ENCODE measurements at regions not wholly inside any gene's neighbourhood (a gene's known extent, or its start where the extent isn't known, plus 50 kb on each side); places are given as distances from the start of the nearest gene placed in this dataset.
A peak's percentile ranks its signal among the peaks of the same experiment; 100 is the strongest.

DNA sequence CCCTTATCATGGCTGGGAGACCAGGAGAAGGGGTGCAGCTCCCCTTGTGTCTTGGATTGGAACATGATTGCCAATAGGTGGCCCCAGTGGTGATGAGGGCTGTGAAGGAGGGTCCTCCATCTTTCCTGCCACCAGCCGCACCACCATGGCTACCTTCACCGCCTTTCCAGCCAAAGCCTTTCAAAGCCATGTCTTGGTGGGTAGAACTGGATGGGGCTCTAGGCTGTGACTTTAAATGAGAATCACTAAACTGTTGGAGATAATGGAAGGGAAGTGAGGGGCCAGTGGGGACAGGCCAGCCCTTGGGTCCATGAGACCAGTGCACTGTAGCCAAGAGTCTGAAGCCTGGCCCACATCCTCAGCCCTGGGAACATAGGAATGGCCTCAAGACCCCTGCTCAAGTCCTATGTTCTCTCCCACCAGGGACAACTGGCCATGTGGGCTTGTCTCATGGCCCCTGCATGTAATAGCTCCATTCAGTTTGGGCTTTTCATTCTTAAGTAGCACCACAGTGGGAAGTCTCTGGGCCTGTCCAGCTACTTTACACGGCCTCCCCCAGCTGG, 345.7 kb downstream of the DYSF start:
- no peaks in the 10 kb centered on the region for H3K79me2 ChIP-seq (ENCODE audit: low read length)
- H2AFZ ChIP-seq (ENCODE audit: low read depth, low read length) = no peak overlapping the region
- H3K36me3 ChIP-seq (replicated peaks; ENCODE audit: low read depth, low read length) = no peaks in the 10 kb centered on the region
- no peak overlapping the region for H3K9ac ChIP-seq (ENCODE audit: low read length)
- no peaks in the 10 kb centered on the region for H4K20me1 ChIP-seq (ENCODE audit: insufficient read depth, low read length)
- H3K4me3 ChIP-seq (ENCODE audit: low read length) = no peak overlapping the region
- H3K27ac ChIP-seq (ENCODE audit: low read length) = no peak overlapping the region
- no peak for TF ChIP-seq EZH2phosphoT487 (IDR thresholded peaks at IDR 0.05; ENCODE audit: low read depth)
- TF ChIP-seq, protein P1, sequence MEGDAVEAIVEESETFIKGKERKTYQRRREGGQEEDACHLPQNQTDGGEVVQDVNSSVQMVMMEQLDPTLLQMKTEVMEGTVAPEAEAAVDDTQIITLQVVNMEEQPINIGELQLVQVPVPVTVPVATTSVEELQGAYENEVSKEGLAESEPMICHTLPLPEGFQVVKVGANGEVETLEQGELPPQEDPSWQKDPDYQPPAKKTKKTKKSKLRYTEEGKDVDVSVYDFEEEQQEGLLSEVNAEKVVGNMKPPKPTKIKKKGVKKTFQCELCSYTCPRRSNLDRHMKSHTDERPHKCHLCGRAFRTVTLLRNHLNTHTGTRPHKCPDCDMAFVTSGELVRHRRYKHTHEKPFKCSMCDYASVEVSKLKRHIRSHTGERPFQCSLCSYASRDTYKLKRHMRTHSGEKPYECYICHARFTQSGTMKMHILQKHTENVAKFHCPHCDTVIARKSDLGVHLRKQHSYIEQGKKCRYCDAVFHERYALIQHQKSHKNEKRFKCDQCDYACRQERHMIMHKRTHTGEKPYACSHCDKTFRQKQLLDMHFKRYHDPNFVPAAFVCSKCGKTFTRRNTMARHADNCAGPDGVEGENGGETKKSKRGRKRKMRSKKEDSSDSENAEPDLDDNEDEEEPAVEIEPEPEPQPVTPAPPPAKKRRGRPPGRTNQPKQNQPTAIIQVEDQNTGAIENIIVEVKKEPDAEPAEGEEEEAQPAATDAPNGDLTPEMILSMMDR (IDR thresholded peaks at IDR 0.05; ENCODE audit: low read depth, low read length) = no peak
- no peaks in the 10 kb centered on the region for H3K9me3 ChIP-seq (ENCODE audit: insufficient read depth, low read length)
- no peaks in the 10 kb centered on the region for H3K4me1 ChIP-seq (ENCODE audit: low read length)
- H3K4me2 ChIP-seq (ENCODE audit: low read length) = no peak overlapping the region
- H3K27me3 ChIP-seq (ENCODE audit: low read depth, low read length) = no peaks in the 10 kb centered on the region

DNA sequence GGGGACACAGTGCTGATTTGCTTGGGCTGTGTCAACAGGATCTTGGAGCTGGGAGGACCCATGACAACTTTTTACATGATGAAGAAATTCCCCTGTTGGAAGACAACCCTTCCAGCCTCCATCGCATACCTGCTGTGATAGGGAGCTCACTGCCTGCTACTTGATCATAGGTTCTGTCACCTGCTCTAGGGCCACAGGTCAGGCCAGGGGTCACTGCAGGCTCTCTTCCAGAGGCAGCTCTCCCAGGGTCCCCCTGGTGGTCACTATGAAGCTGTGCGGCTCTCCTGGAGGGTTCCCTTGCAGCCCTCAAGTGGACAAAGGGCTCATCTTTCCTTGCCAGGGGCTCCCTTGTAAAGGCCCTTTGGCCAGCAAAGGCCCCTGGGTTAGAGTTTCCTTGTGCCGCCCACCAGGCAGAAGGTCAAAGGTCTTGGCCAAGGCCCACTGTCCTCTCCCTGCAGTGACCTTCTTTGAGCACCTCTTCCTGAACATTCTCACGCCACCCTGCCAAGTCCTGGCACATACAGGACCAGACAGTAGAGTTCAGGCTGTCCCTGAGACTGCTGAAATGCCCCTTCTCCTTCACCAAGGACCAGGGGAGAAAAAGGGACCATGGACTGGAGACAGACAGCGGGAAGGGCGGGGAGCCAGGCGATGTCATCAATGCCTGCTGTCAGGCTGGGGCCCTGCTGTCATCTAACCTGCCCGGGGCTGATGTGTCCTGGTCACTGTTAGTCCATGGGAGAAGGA, 345.1 kb downstream of the DYSF start:
- Histone ChIP-seq H3K4me2 (ENCODE audit: low read length) (no peak overlapping the region), H3K36me3 (replicated peaks; ENCODE audit: low read depth, low read length) (no peaks in the 10 kb centered on the region), H3K79me2 (ENCODE audit: low read length) (no peaks in the 10 kb centered on the region), H3K27ac (ENCODE audit: low read length) (no peak overlapping the region), H3K9me3 (ENCODE audit: insufficient read depth, low read length) (no peaks in the 10 kb centered on the region), H3K27me3 (ENCODE audit: low read depth, low read length) (no peaks in the 10 kb centered on the region), H3K4me1 (ENCODE audit: low read length) (no peaks in the 10 kb centered on the region), H3K4me3 (ENCODE audit: low read length) (no peak overlapping the region), H2AFZ (ENCODE audit: low read depth, low read length) (no peak overlapping the region), H3K9ac (ENCODE audit: low read length) (no peak overlapping the region), H4K20me1 (ENCODE audit: insufficient read depth, low read length) (no peaks in the 10 kb centered on the region)
- no peak for TF ChIP-seq EZH2phosphoT487 (IDR thresholded peaks at IDR 0.05; ENCODE audit: low read depth)
- TF ChIP-seq, protein P1 (IDR thresholded peaks at IDR 0.05; ENCODE audit: low read depth, low read length) = peak; percentile 57

DNA sequence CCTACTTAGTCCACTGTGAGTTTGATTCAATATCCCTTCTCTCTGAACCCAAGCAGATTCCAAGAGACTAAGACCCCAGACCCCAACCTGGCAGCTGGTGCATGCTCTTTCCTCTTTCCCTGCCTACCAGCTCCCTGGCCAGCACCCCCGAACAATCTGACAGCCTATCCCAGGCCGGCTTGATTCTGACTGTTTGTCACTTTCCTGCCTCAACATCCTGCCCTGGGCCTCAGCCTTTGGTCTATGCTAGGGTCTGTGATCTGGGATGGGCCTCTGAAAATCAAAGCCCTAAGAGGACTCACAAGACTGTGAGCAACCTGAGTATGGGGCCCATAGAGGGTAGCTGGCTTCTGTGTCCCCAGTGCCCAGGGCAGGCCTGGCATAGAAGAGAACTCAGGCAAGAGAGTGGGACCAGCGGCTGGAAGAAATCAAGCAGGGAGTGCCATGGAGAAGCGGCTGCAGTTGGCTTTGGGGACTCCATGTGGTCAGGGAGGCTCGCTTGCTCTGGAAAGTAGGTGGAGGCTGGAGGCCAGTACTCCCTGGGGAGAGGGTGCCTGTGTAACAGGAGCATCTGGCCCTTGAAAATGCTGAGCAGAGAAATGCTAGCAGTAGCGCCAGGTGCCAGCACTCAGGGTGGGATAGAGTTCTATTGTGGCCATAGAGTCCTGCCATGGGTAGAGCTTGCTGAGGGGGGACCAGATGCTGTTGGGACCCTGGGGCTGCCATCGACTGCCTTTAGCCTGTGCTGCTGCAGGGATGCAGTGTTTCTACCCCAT, 343.9 kb downstream of the DYSF start:
- H3K4me1 ChIP-seq (ENCODE audit: low read length) = no peaks in the 10 kb centered on the region
- TF ChIP-seq, protein P1 (IDR thresholded peaks at IDR 0.05; ENCODE audit: low read depth, low read length) = no peak
- TF ChIP-seq EZH2phosphoT487 (IDR thresholded peaks at IDR 0.05; ENCODE audit: low read depth) = no peak
- H2AFZ ChIP-seq (ENCODE audit: low read depth, low read length) = no peak overlapping the region
- no peak overlapping the region for H3K9ac ChIP-seq (ENCODE audit: low read length)
- no peak overlapping the region for H3K4me3 ChIP-seq (ENCODE audit: low read length)
- H4K20me1 ChIP-seq (ENCODE audit: insufficient read depth, low read length) = no peaks in the 10 kb centered on the region
- H3K27ac ChIP-seq (ENCODE audit: low read length) = no peak overlapping the region
- no peaks in the 10 kb centered on the region for H3K36me3 ChIP-seq (replicated peaks; ENCODE audit: low read depth, low read length)
- H3K4me2 ChIP-seq (ENCODE audit: low read length) = no peak overlapping the region
- H3K27me3 ChIP-seq (ENCODE audit: low read depth, low read length) = no peaks in the 10 kb centered on the region
- H3K79me2 ChIP-seq (ENCODE audit: low read length) = no peaks in the 10 kb centered on the region
- no peaks in the 10 kb centered on the region for H3K9me3 ChIP-seq (ENCODE audit: insufficient read depth, low read length)

DNA sequence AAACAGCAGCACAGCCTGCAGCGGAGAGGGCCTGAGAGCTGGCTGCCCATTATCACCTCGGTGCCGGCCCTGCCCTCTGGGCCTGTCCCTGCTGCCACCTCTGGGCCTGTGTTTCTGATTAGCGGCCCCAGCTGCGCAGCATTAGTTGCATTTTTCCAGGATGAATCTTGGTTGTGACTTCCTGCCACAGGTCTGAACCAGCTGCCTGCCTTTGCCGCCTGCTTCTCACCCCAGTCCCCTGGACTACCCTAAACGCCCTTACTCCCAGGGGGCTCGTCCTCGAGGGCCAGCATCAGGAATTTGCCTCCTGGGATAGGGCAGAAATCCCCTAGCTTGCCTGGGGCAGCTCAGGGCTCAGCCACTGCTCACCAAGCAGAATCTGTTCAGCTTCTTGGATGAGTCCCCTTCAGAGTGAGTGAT, 342.8 kb downstream of the DYSF start:
- Histone ChIP-seq H3K27ac (ENCODE audit: low read length) (no peak overlapping the region), H3K36me3 (replicated peaks; ENCODE audit: low read depth, low read length) (no peaks in the 10 kb centered on the region), H4K20me1 (ENCODE audit: insufficient read depth, low read length) (no peaks in the 10 kb centered on the region), H3K79me2 (ENCODE audit: low read length) (no peaks in the 10 kb centered on the region), H3K4me2 (ENCODE audit: low read length) (no peak overlapping the region), H2AFZ (ENCODE audit: low read depth, low read length) (no peak overlapping the region), H3K4me1 (ENCODE audit: low read length) (no peaks in the 10 kb centered on the region), H3K27me3 (ENCODE audit: low read depth, low read length) (no peaks in the 10 kb centered on the region), H3K4me3 (ENCODE audit: low read length) (no peak overlapping the region), H3K9me3 (ENCODE audit: insufficient read depth, low read length) (no peaks in the 10 kb centered on the region), H3K9ac (ENCODE audit: low read length) (no peak overlapping the region)
- TF ChIP-seq, protein P1 (IDR thresholded peaks at IDR 0.05; ENCODE audit: low read depth, low read length) = no peak
